ENCODE measurements at regions not wholly inside any gene's neighbourhood (a gene's known extent, or its start where the extent isn't known, plus 50 kb on each side); places are given as distances from the start of the nearest gene placed in this dataset.

DNA sequence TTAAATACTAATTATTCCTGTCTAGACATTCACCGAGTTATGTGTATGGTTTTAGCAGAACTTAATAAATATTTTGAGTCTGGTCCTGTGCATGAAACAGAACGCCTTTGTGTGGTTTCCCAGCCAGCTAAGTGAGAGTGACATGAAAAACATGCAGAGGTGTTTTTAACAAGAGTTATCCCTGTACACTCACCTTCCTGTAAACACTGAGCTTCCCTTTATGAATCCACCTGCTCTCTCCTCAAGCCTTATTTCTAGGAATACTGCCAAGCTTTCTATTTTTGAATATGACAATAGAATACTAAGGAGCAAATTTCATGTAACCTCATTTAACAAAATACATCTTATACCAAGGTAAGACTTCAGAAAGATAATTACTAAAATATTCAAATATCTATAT lies 270.3 kb upstream of the CTSO start:
- TF ChIP-seq, protein P1, sequence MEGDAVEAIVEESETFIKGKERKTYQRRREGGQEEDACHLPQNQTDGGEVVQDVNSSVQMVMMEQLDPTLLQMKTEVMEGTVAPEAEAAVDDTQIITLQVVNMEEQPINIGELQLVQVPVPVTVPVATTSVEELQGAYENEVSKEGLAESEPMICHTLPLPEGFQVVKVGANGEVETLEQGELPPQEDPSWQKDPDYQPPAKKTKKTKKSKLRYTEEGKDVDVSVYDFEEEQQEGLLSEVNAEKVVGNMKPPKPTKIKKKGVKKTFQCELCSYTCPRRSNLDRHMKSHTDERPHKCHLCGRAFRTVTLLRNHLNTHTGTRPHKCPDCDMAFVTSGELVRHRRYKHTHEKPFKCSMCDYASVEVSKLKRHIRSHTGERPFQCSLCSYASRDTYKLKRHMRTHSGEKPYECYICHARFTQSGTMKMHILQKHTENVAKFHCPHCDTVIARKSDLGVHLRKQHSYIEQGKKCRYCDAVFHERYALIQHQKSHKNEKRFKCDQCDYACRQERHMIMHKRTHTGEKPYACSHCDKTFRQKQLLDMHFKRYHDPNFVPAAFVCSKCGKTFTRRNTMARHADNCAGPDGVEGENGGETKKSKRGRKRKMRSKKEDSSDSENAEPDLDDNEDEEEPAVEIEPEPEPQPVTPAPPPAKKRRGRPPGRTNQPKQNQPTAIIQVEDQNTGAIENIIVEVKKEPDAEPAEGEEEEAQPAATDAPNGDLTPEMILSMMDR (IDR thresholded peaks at IDR 0.05; ENCODE audit: insufficient read depth, low read length, poor library complexity, severe bottlenecking): no peak
- TF ChIP-seq EZH2phosphoT487 (conservative IDR thresholded peaks at IDR 0.05; ENCODE audit: low read length): no peak
